SK-N-SH (cell line): ENCODE measurements at regions not wholly inside any gene's neighbourhood (a gene's known extent, or its start where the extent isn't known, plus 50 kb on each side); places are given as distances from the start of the nearest gene placed in this dataset.

Source experiments
- CTCF ChIA-PET: fragments of 300-600, 350-600 bp; formaldehyde crosslinking; extraction: SDS; loops from one replicate; lab custom pipeline; 2021; lab: Yijun Ruan, JAX
- POLR2A ChIA-PET: fragments of 350-600 bp; sonication (Branson Sonifier 250); formaldehyde crosslinking; extraction: SDS; loops from one replicate; lab custom pipeline; 2020; ENCODE audit warnings: antibody characterized with exemption, inconsistent platforms; lab: Yijun Ruan, JAX
- DNase-seq: peaks from one replicate; pipeline ENCODE4 v3.0.0; 2012
- H2AFZ ChIP-seq: fragments of 200-600 bp; sonication (generic); 2 replicates; pipeline ENCODE4 v1.8.1; 2016; ENCODE audit warnings: antibody characterized with exemption, mild to moderate bottlenecking, low read depth
- H3F3A ChIP-seq: fragments of 200-600 bp; sonication (generic); replicated peaks from 2 replicates; pipeline ENCODE3; 2016; ENCODE audit warnings: antibody characterized with exemption, mild to moderate bottlenecking; ENCODE audit not compliant: insufficient read depth
- H3K27ac ChIP-seq, 2 experiments: fragments of 200-500 bp in 1 of 2; fragments of 200-600 bp in 1 of 2; sonication (Bioruptor generic) in 1 of 2; sonication (generic), shearing (Covaris generic) in 1 of 2; 2 replicates each; pipeline versions ENCODE4 v1.5.1 to v1.6.1; 2014 to 2016; ENCODE audit warnings: low read depth in 2 of 2, inconsistent platforms in 1 of 2, low read length in 1 of 2, mild to moderate bottlenecking in 1 of 2, mixed read lengths in 1 of 2
- H3K27me3 ChIP-seq: fragments of 200-600 bp; sonication (generic), shearing (Covaris generic); 2 replicates; pipeline ENCODE4 v1.6.1; 2016; ENCODE audit warnings: mixed run types; ENCODE audit not compliant: insufficient read depth
- H3K36me3 ChIP-seq, 2 experiments: fragments of 200-500 bp in 1 of 2; fragments of 200-600 bp in 1 of 2; sonication (Bioruptor generic) in 1 of 2; sonication (generic) in 1 of 2; replicated peaks in 1 of 2; 2 replicates each; pipeline versions ENCODE3 to v1.5.1; 2014 to 2016; ENCODE audit warnings: low read length in 1 of 2, mild to moderate bottlenecking in 1 of 2; ENCODE audit not compliant: insufficient read depth in 2 of 2, control insufficient read depth in 1 of 2
- H3K4me1 ChIP-seq, 2 experiments: fragments of 200-500 bp in 1 of 2; fragments of 200-600 bp in 1 of 2; sonication (Bioruptor generic) in 1 of 2; sonication (generic), shearing (Covaris generic) in 1 of 2; 2 replicates each; pipeline versions ENCODE4 v1.5.1 to v1.6.1; 2014 to 2016; ENCODE audit warnings: low read depth in 1 of 2, low read length in 1 of 2, mixed run types in 1 of 2; ENCODE audit not compliant: insufficient read depth in 2 of 2, control insufficient read depth in 1 of 2
- H3K4me2 ChIP-seq: fragments of 200-600 bp; sonication (generic), shearing (Covaris generic); 2 replicates; pipeline ENCODE4 v1.6.1; 2017; ENCODE audit warnings: mixed run types
- H3K4me3 ChIP-seq, 2 experiments: fragments of 200-500 bp in 1 of 2; fragments of 200-600 bp in 1 of 2; sonication (Bioruptor generic) in 1 of 2; sonication (generic), shearing (Covaris generic) in 1 of 2; 2 replicates each; pipeline versions ENCODE4 v1.5.1 to v1.8.1; 2014 to 2016; ENCODE audit warnings: low read depth in 2 of 2, inconsistent platforms in 1 of 2, low read length in 1 of 2, mild to moderate bottlenecking in 1 of 2, mixed read lengths in 1 of 2, moderate library complexity in 1 of 2
- H3K79me2 ChIP-seq: fragments of 200-600 bp; sonication (generic); 2 replicates; pipeline ENCODE4 v1.8.1; 2017; ENCODE audit warnings: mild to moderate bottlenecking; ENCODE audit not compliant: insufficient read depth
- H3K9ac ChIP-seq: fragments of 200-600 bp; sonication (generic); 2 replicates; pipeline ENCODE4 v1.6.1; 2017; ENCODE audit warnings: mixed run types
- H3K9me2 ChIP-seq: fragments of 200-600 bp; sonication (generic); 2 replicates; pipeline ENCODE4 v1.6.1; 2017; ENCODE audit warnings: mixed run types
- H3K9me3 ChIP-seq: fragments of 200-600 bp; sonication (generic); 2 replicates; pipeline ENCODE4 v1.6.1; 2017; ENCODE audit warnings: mixed run types, mild to moderate bottlenecking, moderate library complexity
- H4K20me1 ChIP-seq: fragments of 200-600 bp; sonication (generic); 2 replicates; pipeline ENCODE4 v1.6.1; 2017; ENCODE audit warnings: mild to moderate bottlenecking, mixed run types; ENCODE audit not compliant: insufficient read depth
- CHD2 ChIP-seq: fragments of 150-350 bp; IDR thresholded peaks from 2 replicates; pipeline ENCODE4 v1.6.1; 2018; ENCODE audit warnings: low read length; ENCODE audit not compliant: partially characterized antibody
- ELF1 ChIP-seq: IDR thresholded peaks from 2 replicates; pipeline ENCODE4 v1.4.0; 2012
- EP300 ChIP-seq, 2 experiments: IDR thresholded peaks; 2 replicates each; pipeline versions ENCODE4 v1.4.0 to v1.6.1; 2012; ENCODE audit warnings: borderline replicate concordance in 1 of 2, low read depth in 1 of 2, low read length in 1 of 2
- GABPA ChIP-seq: IDR thresholded peaks from 2 replicates; pipeline ENCODE4 v1.4.0; 2012; ENCODE audit warnings: low read depth, mild to moderate bottlenecking
- JUND ChIP-seq: IDR thresholded peaks from 2 replicates; pipeline ENCODE4 v1.4.0; 2012
- NFIC ChIP-seq: IDR thresholded peaks from 2 replicates; pipeline ENCODE4 v1.4.0; 2012; ENCODE audit warnings: borderline replicate concordance
- NRF1 ChIP-seq: IDR thresholded peaks from 2 replicates; pipeline ENCODE4 v1.6.1; 2012; ENCODE audit warnings: low read depth, mild to moderate bottlenecking, low read length
- RAD21 ChIP-seq: IDR thresholded peaks from 2 replicates; pipeline ENCODE4 v1.6.1; 2012; ENCODE audit warnings: mild to moderate bottlenecking, low read length
- RXRA ChIP-seq: IDR thresholded peaks from 2 replicates; pipeline ENCODE4 v1.4.0; 2012; ENCODE audit warnings: low read depth, mild to moderate bottlenecking, borderline replicate concordance
- TAF1 ChIP-seq: IDR thresholded peaks from 2 replicates; pipeline ENCODE4 v1.6.1; 2012; ENCODE audit warnings: low read depth, mild to moderate bottlenecking, low read length, moderate library complexity, borderline replicate concordance
- TEAD4 ChIP-seq: IDR thresholded peaks from 2 replicates; pipeline ENCODE4 v1.4.0; 2012; ENCODE audit warnings: mild to moderate bottlenecking, borderline replicate concordance; ENCODE audit not compliant: insufficient read depth
- YY1 ChIP-seq: IDR thresholded peaks from 2 replicates; pipeline ENCODE4 v1.4.0; 2012; ENCODE audit warnings: low read depth, mild to moderate bottlenecking
- WGBS: methylation state at CpG from one replicate; pipeline ENCODE4 v1.1.6; 2017; ENCODE audit warnings: low lambda C conversion rate; 5-methylcytosine and 5-hydroxymethylcytosine counted together

GRCh38 chr9:78806492-78807160, 509.7 kb downstream of the PSAT1 start (continued):
- TF ChIP-seq EP300 (IDR thresholded peaks at IDR 0.05; ENCODE audit: borderline replicate concordance in 1 of 2, low read depth in 1 of 2, low read length in 1 of 2) (no peak), NRF1 (no peak)

- Histone ChIP-seq H3F3A (no peaks in the 10 kb centered on the region), H4K20me1 (no peaks in the 10 kb centered on the region), H3K4me3 (no peak overlapping the region), H3K79me2 (no peaks in the 10 kb centered on the region), H2AFZ (no peak overlapping the region), H3K9ac (no peak overlapping the region), H3K4me2 (no peak overlapping the region), H3K9me2 (no peaks in the 10 kb centered on the region), H3K9me3 (no peaks in the 10 kb centered on the region), H3K27me3 (no peaks in the 10 kb centered on the region), H3K36me3 (no peaks in the 10 kb centered on the region), H3K4me1 (no peaks in the 10 kb centered on the region), H3K27ac (no peak overlapping the region)
- ChIA-PET POLR2A (no interaction called here), CTCF (no interaction called here)
- DNase-seq, result no peak
- WGBS, result 69% methylated on average over 4 of the region's 4 CpGs
- TF ChIP-seq TEAD4, result no peak
- no peak for TF ChIP-seq JUND
- TF ChIP-seq RAD21, result no peak
- no peak for TF ChIP-seq TAF1
- no peak for TF ChIP-seq YY1
Observed at GRCh38 chr9:78807286-78807685, 510.4 kb downstream of the PSAT1 start.

GRCh38 chr9:78808048-78808447, 511.1 kb downstream of the PSAT1 start:
- WGBS, result 85% methylated on average over 3 of the region's 3 CpGs
- no peaks in the 10 kb centered on the region for H3K36me3 ChIP-seq
- H4K20me1 ChIP-seq, result no peaks in the 10 kb centered on the region
- H2AFZ ChIP-seq, result no peak overlapping the region
- CTCF ChIA-PET, result no interaction called here
- no peaks in the 10 kb centered on the region for H3K79me2 ChIP-seq
- H3K9me3 ChIP-seq, result no peaks in the 10 kb centered on the region
- H3K9ac ChIP-seq, result no peak overlapping the region
- H3K4me3 ChIP-seq, result no peak overlapping the region
- H3F3A ChIP-seq, result no peaks in the 10 kb centered on the region
- DNase-seq, result no peak
- POLR2A ChIA-PET, result no interaction called here
- H3K27me3 ChIP-seq, result no peaks in the 10 kb centered on the region
- TF ChIP-seq CHD2 (no peak), ELF1 (no peak), GABPA (no peak), NFIC (no peak), RXRA (no peak)
- H3K4me1 ChIP-seq, result no peaks in the 10 kb centered on the region
- no peak overlapping the region for H3K27ac ChIP-seq
- H3K9me2 ChIP-seq, result no peaks in the 10 kb centered on the region
- H3K4me2 ChIP-seq, result no peak overlapping the region
